GM10266 (cell line): ENCODE measurements at regions not wholly inside any gene's neighbourhood (a gene's known extent, or its start where the extent isn't known, plus 50 kb on each side); places are given as distances from the start of the nearest gene placed in this dataset.

Experiments
- DNase-seq: peaks from one replicate; pipeline ENCODE4 v3.0.0; 2012; ENCODE audit errors: extremely low spot score
- CTCF ChIP-seq: IDR thresholded peaks from 2 replicates; pipeline ENCODE4 v1.5.1; 2012; ENCODE audit warnings: mild to moderate bottlenecking, low read depth; ENCODE audit not compliant: control insufficient read depth, insufficient read depth; ENCODE audit errors: missing control alignments

DNA sequence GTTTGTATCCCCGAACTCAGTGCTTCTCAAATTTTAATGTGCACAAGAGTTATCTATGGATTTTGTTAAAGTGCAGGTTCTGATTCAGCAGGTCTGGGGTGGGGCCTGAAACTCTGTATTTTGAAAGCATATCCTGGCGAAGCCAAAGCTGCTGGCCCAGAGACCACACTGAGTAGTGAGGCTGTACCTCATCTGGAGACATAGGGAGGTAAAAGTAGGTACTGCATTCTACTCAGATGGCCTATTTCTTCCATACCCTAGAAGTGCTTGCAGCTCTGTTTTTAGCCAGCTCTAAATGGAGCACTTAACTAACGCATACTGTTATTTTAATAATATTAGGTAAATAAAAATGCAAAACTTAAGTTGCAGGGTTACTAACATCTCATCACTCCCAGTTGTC lies 206.2 kb upstream of the PRNP start:
- no peak for DNase-seq
- TF ChIP-seq CTCF: no peak

DNA sequence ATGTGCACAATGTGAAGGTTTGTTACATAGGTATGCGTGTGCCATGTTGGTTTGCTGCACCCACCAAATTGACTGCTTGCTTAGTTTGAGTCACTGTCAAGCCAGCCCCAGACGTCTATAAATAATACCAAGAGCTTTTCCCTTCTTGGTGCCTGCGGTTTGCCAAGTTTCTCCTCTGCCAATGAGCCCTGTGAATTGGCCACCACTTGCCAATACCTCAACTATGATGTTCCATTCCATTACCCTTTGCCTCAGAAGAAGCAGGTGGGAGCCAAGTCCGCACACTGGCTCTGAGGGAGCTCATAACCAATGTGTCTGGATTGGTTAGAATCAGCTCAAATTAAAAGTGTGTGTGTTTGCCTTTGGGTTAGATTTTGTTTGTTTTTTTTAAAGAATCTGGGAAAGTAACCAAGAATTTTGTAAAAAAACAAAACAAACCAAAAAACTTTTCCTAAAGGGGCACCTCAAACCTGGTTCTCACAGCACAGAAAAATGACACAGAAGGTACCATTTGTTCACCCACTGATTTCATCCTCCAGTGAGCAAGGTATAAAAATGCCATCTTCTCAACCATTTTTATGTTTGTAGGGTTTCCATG lies 209.3 kb upstream of the PRNP start:
- TF ChIP-seq CTCF: no peak
- no peak for DNase-seq

DNA sequence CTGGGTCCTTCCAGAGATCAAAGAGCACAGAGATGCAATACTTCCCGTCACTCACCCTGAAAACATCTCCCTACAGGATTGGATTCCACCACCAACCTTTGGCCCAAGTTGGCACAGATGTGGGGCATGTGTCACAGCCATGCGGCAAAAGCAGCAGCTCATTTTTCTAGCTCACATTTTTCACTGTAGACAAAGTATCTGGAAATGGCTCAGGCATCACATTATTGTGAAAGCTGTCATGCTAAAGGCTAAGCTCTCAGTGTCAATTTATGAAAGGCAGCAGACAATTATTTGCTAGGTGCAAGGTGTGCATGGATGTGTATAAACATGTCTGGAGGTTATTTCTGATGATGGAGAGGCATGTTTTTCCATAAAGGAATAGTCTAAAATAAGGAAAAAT lies 213.3 kb upstream of the PRNP start:
- no peak for DNase-seq
- no peak for TF ChIP-seq CTCF

DNA sequence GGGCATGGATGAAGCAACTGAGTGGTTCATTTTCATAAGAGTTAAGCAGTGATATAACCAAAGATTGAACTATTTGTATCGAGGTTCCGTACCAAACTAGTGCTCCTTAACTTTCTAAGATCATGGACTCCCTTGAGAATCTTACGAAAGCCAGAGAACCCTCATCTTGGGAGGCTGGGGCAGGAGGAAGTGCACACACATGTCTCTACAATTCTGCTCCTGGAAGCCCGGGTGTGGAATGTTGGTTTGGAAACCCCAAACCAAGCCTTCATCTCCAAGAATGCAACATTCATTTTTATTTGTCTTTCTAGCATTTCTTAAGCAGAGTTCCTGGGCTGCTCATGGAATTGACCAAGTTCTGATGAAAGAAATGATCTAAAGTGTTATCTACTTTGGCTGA lies 215.0 kb upstream of the PRNP start:
- TF ChIP-seq CTCF: no peak
- DNase-seq: no peak

GRCh38 chr20:4470375-4470774 lies 215.9 kb upstream of the PRNP start:
- TF ChIP-seq CTCF: no peak
- no peak for DNase-seq

- no peak for DNase-seq
- no peak for TF ChIP-seq CTCF
These were observed 216.3 kb upstream of the PRNP start for GRCh38 chr20:4469910-4470309.

DNA sequence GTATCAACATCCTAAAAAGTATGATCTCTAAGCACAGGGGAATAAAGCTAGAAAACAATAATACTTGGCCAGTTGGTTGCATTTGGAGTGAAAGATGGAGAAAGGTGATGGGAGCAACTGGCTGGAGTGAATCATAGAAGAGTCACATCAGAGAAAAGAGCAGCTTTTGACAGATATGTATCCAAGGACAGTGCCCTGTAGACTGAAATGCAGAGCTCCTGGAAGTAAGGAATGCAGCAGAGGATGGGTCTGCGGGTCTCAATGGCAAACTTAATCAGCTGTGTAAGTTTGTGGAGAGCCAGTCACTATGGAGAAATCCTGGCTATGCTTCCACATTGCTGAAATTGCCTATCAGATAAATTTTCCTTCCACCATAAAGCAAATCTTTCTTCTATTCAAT lies 218.1 kb upstream of the PRNP start:
- DNase-seq: no peak
- no peak for TF ChIP-seq CTCF
